MM.1S (cell line): ENCODE measurements at regions not wholly inside any gene's neighbourhood (a gene's known extent, or its start where the extent isn't known, plus 50 kb on each side); places are given as distances from the start of the nearest gene placed in this dataset.

Source experiments
- DNase-seq: peaks from one replicate; pipeline ENCODE4 v3.0.0-alpha.2; 2015
- H2AFZ ChIP-seq: fragments of 300-600 bp; sonication (generic); 2 replicates; pipeline ENCODE4 v1.6.0; 2016; ENCODE audit warnings: antibody characterized with exemption, low read length
- H3F3A ChIP-seq: fragments of 300-600 bp; sonication (generic); 2 replicates; pipeline ENCODE4 v1.6.1; 2016; ENCODE audit warnings: mild to moderate bottlenecking, antibody characterized with exemption, low read length, moderate library complexity, mixed read lengths; ENCODE audit not compliant: insufficient read depth
- H3K27ac ChIP-seq: fragments of 300-600 bp; sonication (generic); 2 replicates; pipeline ENCODE4 v1.5.1; 2016; ENCODE audit warnings: mild to moderate bottlenecking, low read length
- H3K27me3 ChIP-seq: fragments of 300-600 bp; sonication (generic); replicated peaks from 2 replicates; pipeline ENCODE4 v1.6.0; 2016; ENCODE audit warnings: low read length; ENCODE audit not compliant: insufficient read depth
- H3K36me3 ChIP-seq: fragments of 300-600 bp; sonication (generic); replicated peaks from 2 replicates; pipeline ENCODE4 v1.6.1; 2016; ENCODE audit warnings: mild to moderate bottlenecking, low read length, mixed read lengths; ENCODE audit not compliant: insufficient read depth
- H3K4me1 ChIP-seq: fragments of 300-600 bp; sonication (generic); 2 replicates; pipeline ENCODE4 v1.6.1; 2016; ENCODE audit warnings: low read length, mixed read lengths
- H3K4me2 ChIP-seq: fragments of 300-600 bp; sonication (generic); 2 replicates; pipeline ENCODE4 v1.6.0; 2016; ENCODE audit warnings: low read depth, low read length
- H3K4me3 ChIP-seq: fragments of 300-600 bp; sonication (generic); 2 replicates; pipeline ENCODE4 v1.5.1; 2016; ENCODE audit warnings: low read length, mixed read lengths
- H3K79me2 ChIP-seq: fragments of 300-600 bp; sonication (generic); 2 replicates; pipeline ENCODE4 v1.6.1; 2016; ENCODE audit warnings: mixed run types, low read length, mixed read lengths
- H3K9ac ChIP-seq: fragments of 300-600 bp; sonication (generic); 2 replicates; pipeline ENCODE4 v1.6.1; 2016; ENCODE audit warnings: low read length, mixed read lengths
- H3K9me2 ChIP-seq: fragments of 300-600 bp; sonication (generic); replicated peaks from 2 replicates; pipeline ENCODE4 v1.6.1; 2016; ENCODE audit warnings: mild to moderate bottlenecking, low read length, mixed read lengths; ENCODE audit not compliant: insufficient read depth
- H3K9me3 ChIP-seq: fragments of 300-600 bp; sonication (generic); replicated peaks from 2 replicates; pipeline ENCODE4 v1.6.1; 2016; ENCODE audit warnings: mild to moderate bottlenecking, low read length, mixed read lengths; ENCODE audit not compliant: insufficient read depth
- H4K20me1 ChIP-seq: fragments of 300-600 bp; sonication (generic); 2 replicates; pipeline ENCODE4 v1.6.1; 2016; ENCODE audit warnings: mild to moderate bottlenecking, low read length, moderate library complexity, mixed read lengths; ENCODE audit not compliant: insufficient read depth
- EZH2 ChIP-seq: fragments of 300-600 bp; sonication (generic); optimal IDR thresholded peaks from 2 replicates; pipeline ENCODE3; 2017; ENCODE audit warnings: low read depth, mild to moderate bottlenecking, antibody characterized with exemption, low read length, mixed read lengths
- EZH2phosphoT487 ChIP-seq: fragments of 300-600 bp; sonication (generic); IDR thresholded peaks from 2 replicates; pipeline ENCODE4 v1.6.1; 2018; ENCODE audit warnings: antibody characterized with exemption, low read length
- TF ChIP-seq, protein P1 (sequence below): fragments of 300-600 bp; sonication (generic); IDR thresholded peaks from 2 replicates; pipeline ENCODE4 v1.5.1; 2016; ENCODE audit warnings: antibody characterized with exemption, low read length, mixed read lengths

GRCh38 chrX:20547611-20548051, 280.9 kb upstream of the RPS6KA3 start:
- DNase-seq = peak; percentile 54

GRCh38 chrX:20545538-20545937, 278.8 kb upstream of the RPS6KA3 start:
- no peak overlapping the region for H3K9ac ChIP-seq
- no peak overlapping the region for H3K4me2 ChIP-seq
- no peaks in the 10 kb centered on the region for H4K20me1 ChIP-seq
- H3K4me1 ChIP-seq = peaks cover 3% of the 10 kb centered on the region; the same call in 1 of the 2 replicates
- H3K9me3 ChIP-seq = no peaks in the 10 kb centered on the region
- H3K36me3 ChIP-seq = no peaks in the 10 kb centered on the region
- H3K27ac ChIP-seq = no peak overlapping the region
- H3K79me2 ChIP-seq = no peaks in the 10 kb centered on the region
- H3F3A ChIP-seq = no peaks in the 10 kb centered on the region
- no peak overlapping the region for H3K4me3 ChIP-seq
- TF ChIP-seq, protein P1, sequence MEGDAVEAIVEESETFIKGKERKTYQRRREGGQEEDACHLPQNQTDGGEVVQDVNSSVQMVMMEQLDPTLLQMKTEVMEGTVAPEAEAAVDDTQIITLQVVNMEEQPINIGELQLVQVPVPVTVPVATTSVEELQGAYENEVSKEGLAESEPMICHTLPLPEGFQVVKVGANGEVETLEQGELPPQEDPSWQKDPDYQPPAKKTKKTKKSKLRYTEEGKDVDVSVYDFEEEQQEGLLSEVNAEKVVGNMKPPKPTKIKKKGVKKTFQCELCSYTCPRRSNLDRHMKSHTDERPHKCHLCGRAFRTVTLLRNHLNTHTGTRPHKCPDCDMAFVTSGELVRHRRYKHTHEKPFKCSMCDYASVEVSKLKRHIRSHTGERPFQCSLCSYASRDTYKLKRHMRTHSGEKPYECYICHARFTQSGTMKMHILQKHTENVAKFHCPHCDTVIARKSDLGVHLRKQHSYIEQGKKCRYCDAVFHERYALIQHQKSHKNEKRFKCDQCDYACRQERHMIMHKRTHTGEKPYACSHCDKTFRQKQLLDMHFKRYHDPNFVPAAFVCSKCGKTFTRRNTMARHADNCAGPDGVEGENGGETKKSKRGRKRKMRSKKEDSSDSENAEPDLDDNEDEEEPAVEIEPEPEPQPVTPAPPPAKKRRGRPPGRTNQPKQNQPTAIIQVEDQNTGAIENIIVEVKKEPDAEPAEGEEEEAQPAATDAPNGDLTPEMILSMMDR = no peak
- TF ChIP-seq EZH2phosphoT487 = no peak
- no peak for TF ChIP-seq EZH2
- DNase-seq = no peak
- H3K9me2 ChIP-seq = no peaks in the 10 kb centered on the region
- no peak overlapping the region for H2AFZ ChIP-seq
- no peaks in the 10 kb centered on the region for H3K27me3 ChIP-seq

More at GRCh38 chrX:20547611-20548051, 280.9 kb upstream of the RPS6KA3 start:
- no peaks in the 10 kb centered on the region for H3K79me2 ChIP-seq
- no peaks in the 10 kb centered on the region for H4K20me1 ChIP-seq
- TF ChIP-seq, protein P1 = no peak
- TF ChIP-seq EZH2 = no peak
- no peak for TF ChIP-seq EZH2phosphoT487
- H3F3A ChIP-seq = no peaks in the 10 kb centered on the region
- no peaks in the 10 kb centered on the region for H3K9me2 ChIP-seq
- H3K4me2 ChIP-seq = no peak overlapping the region; the same call in 1 of the 2 replicates
- H2AFZ ChIP-seq = no peak overlapping the region
- no peaks in the 10 kb centered on the region for H3K36me3 ChIP-seq
- H3K4me1 ChIP-seq = peaks cover 3% of the 10 kb centered on the region; the same call in 1 of the 2 replicates
- H3K9ac ChIP-seq = no peak overlapping the region
- H3K9me3 ChIP-seq = no peaks in the 10 kb centered on the region
- H3K27ac ChIP-seq = no peak overlapping the region
- H3K27me3 ChIP-seq = no peaks in the 10 kb centered on the region
- no peak overlapping the region for H3K4me3 ChIP-seq

GRCh38 chrX:20542072-20542471, 275.4 kb upstream of the RPS6KA3 start:
- H3K27me3 ChIP-seq = no peaks in the 10 kb centered on the region
- no peaks in the 10 kb centered on the region for H3K4me1 ChIP-seq
- no peak overlapping the region for H3K27ac ChIP-seq
- H3K79me2 ChIP-seq = no peaks in the 10 kb centered on the region
- no peaks in the 10 kb centered on the region for H4K20me1 ChIP-seq
- no peak for DNase-seq
- no peak overlapping the region for H3K4me3 ChIP-seq
- no peaks in the 10 kb centered on the region for H3K9me3 ChIP-seq
- no peaks in the 10 kb centered on the region for H3K9me2 ChIP-seq
- no peaks in the 10 kb centered on the region for H3F3A ChIP-seq
- H2AFZ ChIP-seq = no peak overlapping the region
- H3K36me3 ChIP-seq = no peaks in the 10 kb centered on the region
- no peak for TF ChIP-seq EZH2
- TF ChIP-seq, protein P1 = no peak
- no peak for TF ChIP-seq EZH2phosphoT487
- H3K4me2 ChIP-seq = no peak overlapping the region
- no peak overlapping the region for H3K9ac ChIP-seq
